Urinary bladder (tissue), 3 donors: ENCODE measurements at regions not wholly inside any gene's neighbourhood (a gene's known extent, or its start where the extent isn't known, plus 50 kb on each side); places are given as distances from the start of the nearest gene placed in this dataset.

Source experiments
- DNase-seq: peaks from one replicate; pipeline ENCODE4 v3.0.0-alpha.2; 2015; ENCODE audit errors: extremely low spot score
- H3K27ac ChIP-seq: one replicate; pipeline ENCODE4 v1.5.1; 2013; ENCODE audit warnings: low read depth, mild to moderate bottlenecking, moderate library complexity
- H3K36me3 ChIP-seq: one replicate; pipeline ENCODE4 v1.6.1; 2013; ENCODE audit warnings: mild to moderate bottlenecking, moderate library complexity; ENCODE audit not compliant: insufficient read depth
- H3K4me1 ChIP-seq: one replicate; pipeline ENCODE4 v1.6.1; 2013; ENCODE audit warnings: mild to moderate bottlenecking, moderate library complexity; ENCODE audit not compliant: insufficient read depth
- H3K4me3 ChIP-seq: one replicate; pipeline ENCODE4 v1.5.1; 2013; ENCODE audit warnings: low read depth, low read length
- WGBS: extraction: QIAGEN DNeasy Blood & Tissue Kit; methylation state at CpG from one replicate; pipeline ENCODE4 v1.1.7; 2013; 5-methylcytosine and 5-hydroxymethylcytosine counted together
- donor health status: healthy with polysubstance abuse.
- donor health status: healthy.

- H3K27ac ChIP-seq = no peak overlapping the region
- no peak for DNase-seq
- WGBS = 87% methylated on average over 3 of the region's 3 CpGs
Measured at GRCh38 chr7:85573346-85573745, 386.5 kb upstream of the SEMA3D start.

GRCh38 chr7:85570898-85571297, 384.0 kb upstream of the SEMA3D start:
- H3K4me3 ChIP-seq = no peak overlapping the region
- H3K27ac ChIP-seq = no peak overlapping the region
- 77% methylated on average over 1 of the region's 1 CpG for WGBS
- DNase-seq = no peak
- H3K36me3 ChIP-seq = no peaks in the 10 kb centered on the region
- no peaks in the 10 kb centered on the region for H3K4me1 ChIP-seq

More at GRCh38 chr7:85573346-85573745, 386.5 kb upstream of the SEMA3D start:
- Histone ChIP-seq H3K4me1 (no peaks in the 10 kb centered on the region), H3K4me3 (no peak overlapping the region), H3K36me3 (no peaks in the 10 kb centered on the region)

- Histone ChIP-seq H3K4me3 (no peak overlapping the region), H3K36me3 (no peaks in the 10 kb centered on the region), H3K4me1 (no peaks in the 10 kb centered on the region), H3K27ac (no peak overlapping the region)
- DNase-seq = no peak
Measured at GRCh38 chr7:85567983-85568382, 381.1 kb upstream of the SEMA3D start.

- Histone ChIP-seq H3K4me1 (no peaks in the 10 kb centered on the region), H3K4me3 (no peak overlapping the region), H3K27ac (no peak overlapping the region), H3K36me3 (no peaks in the 10 kb centered on the region)
- WGBS = 96% methylated on average over 14 of the region's 14 CpGs
- no peak for DNase-seq
Measured at GRCh38 chr7:85566095-85566794, 379.4 kb upstream of the SEMA3D start.

GRCh38 chr7:85565276-85565675, 378.4 kb upstream of the SEMA3D start:
- Histone ChIP-seq H3K4me1 (no peaks in the 10 kb centered on the region), H3K4me3 (no peak overlapping the region), H3K36me3 (no peaks in the 10 kb centered on the region), H3K27ac (no peak overlapping the region)
- no peak for DNase-seq

- Histone ChIP-seq H3K36me3 (no peaks in the 10 kb centered on the region), H3K4me1 (no peaks in the 10 kb centered on the region), H3K4me3 (no peak overlapping the region), H3K27ac (no peak overlapping the region)
- DNase-seq = no peak
- 55% methylated on average over 3 of the region's 3 CpGs for WGBS
Measured at GRCh38 chr7:85564861-85565260, 378.0 kb upstream of the SEMA3D start.

- Histone ChIP-seq H3K4me3 (no peak overlapping the region), H3K4me1 (no peaks in the 10 kb centered on the region), H3K27ac (no peak overlapping the region), H3K36me3 (no peaks in the 10 kb centered on the region)
- no peak for DNase-seq
Measured at GRCh38 chr7:85561706-85562105, 374.9 kb upstream of the SEMA3D start.

- Histone ChIP-seq H3K27ac (no peak overlapping the region), H3K36me3 (no peaks in the 10 kb centered on the region), H3K4me3 (no peak overlapping the region), H3K4me1 (no peaks in the 10 kb centered on the region)
- WGBS = 72% methylated on average over 5 of the region's 5 CpGs
- DNase-seq = peak; percentile 32
Measured at GRCh38 chr7:85554236-85555178, 367.7 kb upstream of the SEMA3D start.

GRCh38 chr7:85535974-85536729, 349.3 kb upstream of the SEMA3D start:
- no peak for DNase-seq
- Histone ChIP-seq H3K36me3 (no peaks in the 10 kb centered on the region), H3K4me3 (no peak overlapping the region), H3K27ac (no peak overlapping the region), H3K4me1 (no peaks in the 10 kb centered on the region)
- WGBS = 48% methylated on average over 3 of the region's 3 CpGs

GRCh38 chr7:85529831-85530230, 343.0 kb upstream of the SEMA3D start:
- H3K36me3 ChIP-seq = no peaks in the 10 kb centered on the region
- 33% methylated on average over 4 of the region's 4 CpGs for WGBS
- H3K4me3 ChIP-seq = no peak overlapping the region
- H3K27ac ChIP-seq = no peak overlapping the region
- DNase-seq = no peak
- no peaks in the 10 kb centered on the region for H3K4me1 ChIP-seq

- Histone ChIP-seq H3K36me3 (no peaks in the 10 kb centered on the region), H3K4me3 (no peak overlapping the region), H3K27ac (no peak overlapping the region), H3K4me1 (no peaks in the 10 kb centered on the region)
- no peak for DNase-seq
- WGBS = 64% methylated on average over 3 of the region's 3 CpGs
Measured at GRCh38 chr7:85529201-85529600, 342.3 kb upstream of the SEMA3D start.

GRCh38 chr7:85528581-85528980, 341.7 kb upstream of the SEMA3D start:
- H3K4me1 ChIP-seq = no peaks in the 10 kb centered on the region
- DNase-seq = no peak
- 85% methylated on average over 2 of the region's 2 CpGs for WGBS

GRCh38 chr7:85525676-85526075, 338.8 kb upstream of the SEMA3D start:
- DNase-seq = no peak
- H3K36me3 ChIP-seq = no peaks in the 10 kb centered on the region
- no peak overlapping the region for H3K4me3 ChIP-seq
- H3K27ac ChIP-seq = no peak overlapping the region
- H3K4me1 ChIP-seq = no peaks in the 10 kb centered on the region

More at GRCh38 chr7:85528581-85528980, 341.7 kb upstream of the SEMA3D start:
- Histone ChIP-seq H3K27ac (no peak overlapping the region), H3K36me3 (no peaks in the 10 kb centered on the region), H3K4me3 (no peak overlapping the region)
